H1 (cell line): ENCODE measurements at regions not wholly inside any gene's neighbourhood (a gene's known extent, or its start where the extent isn't known, plus 50 kb on each side); places are given as distances from the start of the nearest gene placed in this dataset.

Source experiments
- TF ChIP-seq, protein P1 (sequence below): IDR thresholded peaks from 2 replicates; pipeline ENCODE4 v1.6.1; 2012; ENCODE audit warnings: low read length, inconsistent platforms

DNA sequence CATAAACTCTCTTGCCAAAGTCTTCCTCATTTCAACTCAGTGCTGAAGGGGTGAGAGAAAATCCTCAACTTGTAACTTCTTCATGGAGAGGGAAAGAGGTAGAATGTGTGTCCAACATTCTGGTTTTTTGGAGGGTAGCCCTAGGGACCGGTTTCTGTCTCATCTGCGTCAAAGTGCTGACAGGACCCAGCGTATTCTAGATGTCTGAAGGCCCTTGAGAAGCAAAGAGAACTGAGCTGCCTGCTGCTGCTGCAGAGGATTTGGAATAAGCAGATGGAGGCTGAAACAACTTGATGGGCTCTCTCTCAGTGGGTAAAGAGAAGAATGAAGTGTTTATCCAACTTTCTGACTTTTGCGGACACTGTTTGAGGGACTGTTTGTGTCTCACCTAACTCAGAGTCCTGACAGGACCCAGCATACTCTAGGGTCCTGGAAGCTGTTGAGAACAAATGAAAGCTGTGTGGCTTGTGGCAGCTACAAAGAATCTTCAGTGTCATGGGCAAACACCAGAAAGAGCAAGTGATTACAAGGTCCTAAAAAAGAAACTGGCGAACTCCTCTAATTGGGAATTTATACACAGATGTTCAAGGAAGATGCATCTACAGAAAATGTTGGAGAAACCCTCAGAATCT, 174.4 kb downstream of the SI start (continued):
- TF ChIP-seq, protein P1, sequence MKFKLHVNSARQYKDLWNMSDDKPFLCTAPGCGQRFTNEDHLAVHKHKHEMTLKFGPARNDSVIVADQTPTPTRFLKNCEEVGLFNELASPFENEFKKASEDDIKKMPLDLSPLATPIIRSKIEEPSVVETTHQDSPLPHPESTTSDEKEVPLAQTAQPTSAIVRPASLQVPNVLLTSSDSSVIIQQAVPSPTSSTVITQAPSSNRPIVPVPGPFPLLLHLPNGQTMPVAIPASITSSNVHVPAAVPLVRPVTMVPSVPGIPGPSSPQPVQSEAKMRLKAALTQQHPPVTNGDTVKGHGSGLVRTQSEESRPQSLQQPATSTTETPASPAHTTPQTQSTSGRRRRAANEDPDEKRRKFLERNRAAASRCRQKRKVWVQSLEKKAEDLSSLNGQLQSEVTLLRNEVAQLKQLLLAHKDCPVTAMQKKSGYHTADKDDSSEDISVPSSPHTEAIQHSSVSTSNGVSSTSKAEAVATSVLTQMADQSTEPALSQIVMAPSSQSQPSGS: no peak
